ENCODE measurements at regions not wholly inside any gene's neighbourhood (a gene's known extent, or its start where the extent isn't known, plus 50 kb on each side); places are given as distances from the start of the nearest gene placed in this dataset.

GRCh38 chr6:134397676-134398075 is 79.8 kb upstream of the SGK1 start:
- TF ChIP-seq POLR2A (IDR thresholded peaks at IDR 0.05; ENCODE audit: control extremely low read depth in 1 of 2, low read depth in 2 of 2, low read length in 2 of 2) (no peak), CREB1 (IDR thresholded peaks at IDR 0.05) (no peak), CTCF (IDR thresholded peaks at IDR 0.05; ENCODE audit: control extremely low read depth in 1 of 3, insufficient read depth in 1 of 3, low read depth in 1 of 3, low read length in 3 of 3) (no peak), RAD21 (IDR thresholded peaks at IDR 0.05 in 1 of 2, conservative IDR thresholded peaks at IDR 0.05 in 1 of 2; ENCODE audit: low read depth in 2 of 2, low read length in 2 of 2) (no peak), EP300 (IDR thresholded peaks at IDR 0.05; ENCODE audit: borderline replicate concordance in 1 of 2, low read depth in 2 of 2, low read length in 2 of 2) (no peak), TAF1 (IDR thresholded peaks at IDR 0.05; ENCODE audit: low read depth, low read length) (no peak), POLR2AphosphoS5 (IDR thresholded peaks at IDR 0.05; ENCODE audit: low read depth, low read length) (no peak), SIRT6 (IDR thresholded peaks at IDR 0.05; ENCODE audit: low read length) (no peak), SRF (IDR thresholded peaks at IDR 0.05; ENCODE audit: low read depth, low read length) (no peak), GABPA (IDR thresholded peaks at IDR 0.05; ENCODE audit: borderline replicate concordance, insufficient read depth, low read length) (no peak), GTF2F1 (IDR thresholded peaks at IDR 0.05; ENCODE audit: borderline replicate concordance, low read depth, low read length) (no peak)
